Keratinocyte (primary cell): ENCODE measurements at regions not wholly inside any gene's neighbourhood (a gene's known extent, or its start where the extent isn't known, plus 50 kb on each side); places are given as distances from the start of the nearest gene placed in this dataset.

Experiments
- DNase-seq: peaks from one replicate; pipeline ENCODE4 v3.0.0-alpha.2; 2011; ENCODE audit warnings: low read depth, missing footprints, low spot score
- FAIRE-seq: peaks from 2 replicates; lab custom pipeline; 2011; peaks lifted over from hg19 to GRCh38; lab: Jason Lieb, UNC
- H2AFZ ChIP-seq: 2 replicates; pipeline ENCODE4 v1.6.0; 2012; ENCODE audit warnings: low read length, control low read depth, inconsistent platforms; ENCODE audit not compliant: control insufficient read depth
- H3K27ac ChIP-seq: 2 replicates; pipeline ENCODE4 v1.5.1; 2011; ENCODE audit warnings: low read length; ENCODE audit not compliant: control insufficient read depth, insufficient read depth
- H3K27me3 ChIP-seq: 3 replicates; pipeline ENCODE4 v1.6.0; 2011; ENCODE audit warnings: low read length; ENCODE audit not compliant: control insufficient read depth, insufficient read depth; ENCODE audit errors: extremely low read depth
- H3K36me3 ChIP-seq, 2 experiments: 2 replicates in 1 of 2; 3 replicates in 1 of 2; pipeline ENCODE4 v1.5.1; 2011; ENCODE audit warnings: low read length in 2 of 2, mild to moderate bottlenecking in 1 of 2; ENCODE audit not compliant: control insufficient read depth in 2 of 2, insufficient read depth in 2 of 2; ENCODE audit errors: extremely low read depth in 1 of 2
- H3K4me1 ChIP-seq: 3 replicates; pipeline ENCODE4 v1.5.1; 2011; ENCODE audit warnings: low read length; ENCODE audit not compliant: control insufficient read depth, insufficient read depth; ENCODE audit errors: extremely low read depth
- H3K4me2 ChIP-seq: 3 replicates; pipeline ENCODE4 v1.6.0; 2011; ENCODE audit warnings: low read depth, low read length; ENCODE audit not compliant: control insufficient read depth, insufficient read depth; ENCODE audit errors: extremely low read depth
- H3K4me3 ChIP-seq, 3 experiments: fragments of 200-600 bp in 1 of 3; sonication (generic) in 1 of 3; 2 replicates in 2 of 3; 3 replicates in 1 of 3; pipeline ENCODE4 v1.5.1; 2011 to 2016; ENCODE audit warnings: low read length in 3 of 3, mild to moderate bottlenecking in 3 of 3, control low read depth in 2 of 3, inconsistent platforms in 1 of 3, low read depth in 1 of 3, mixed read lengths in 1 of 3, mixed run types in 1 of 3, moderate library complexity in 1 of 3; ENCODE audit not compliant: control insufficient read depth in 2 of 3, insufficient read depth in 2 of 3; ENCODE audit errors: extremely low read depth in 1 of 3
- H3K79me2 ChIP-seq: 2 replicates; pipeline ENCODE4 v1.6.0; 2012; ENCODE audit warnings: low read length; ENCODE audit not compliant: control insufficient read depth, insufficient read depth
- H3K9ac ChIP-seq: 3 replicates; pipeline ENCODE4 v1.6.0; 2011; ENCODE audit warnings: low read length; ENCODE audit not compliant: control insufficient read depth, insufficient read depth; ENCODE audit errors: extremely low read depth
- H3K9me1 ChIP-seq: 3 replicates; pipeline ENCODE4 v1.6.0; 2011; ENCODE audit warnings: low read length; ENCODE audit not compliant: control insufficient read depth, insufficient read depth; ENCODE audit errors: extremely low read depth
- H3K9me3 ChIP-seq: 2 replicates; pipeline ENCODE4 v1.5.1; 2012; ENCODE audit warnings: low read depth, low read length; ENCODE audit not compliant: control insufficient read depth
- H4K20me1 ChIP-seq: 3 replicates; pipeline ENCODE4 v1.6.0; 2011; ENCODE audit warnings: low read length; ENCODE audit not compliant: control insufficient read depth, insufficient read depth; ENCODE audit errors: extremely low read depth
- EZH2 ChIP-seq: IDR thresholded peaks from one replicate; pipeline ENCODE4 v1.6.1; 2012; ENCODE audit warnings: inconsistent platforms, mild to moderate bottlenecking, low read length, moderate library complexity
- dilution Hi-C: fragments of 300-500 bp; cut with MboI; formaldehyde crosslinking; loops from one replicate; pipeline ENCODE4 v1.7.0; 2020; ENCODE audit warnings: low sequenced_read_pairs; ENCODE audit not compliant: extremely low pct_ligation_motif_present
- TF ChIP-seq, protein P1 (sequence below), 3 experiments: IDR thresholded peaks in 1 of 3; conservative IDR thresholded peaks in 1 of 3; optimal IDR thresholded peaks in 1 of 3; 2 replicates in 2 of 3; 3 replicates in 1 of 3; pipeline versions ENCODE3 to v1.5.1; 2011; ENCODE audit warnings: low read length in 3 of 3, mild to moderate bottlenecking in 3 of 3, moderate library complexity in 2 of 3, control low read depth in 1 of 3, inconsistent platforms in 1 of 3; ENCODE audit not compliant: insufficient read depth in 2 of 3; ENCODE audit errors: extremely low read depth in 1 of 3

DNA sequence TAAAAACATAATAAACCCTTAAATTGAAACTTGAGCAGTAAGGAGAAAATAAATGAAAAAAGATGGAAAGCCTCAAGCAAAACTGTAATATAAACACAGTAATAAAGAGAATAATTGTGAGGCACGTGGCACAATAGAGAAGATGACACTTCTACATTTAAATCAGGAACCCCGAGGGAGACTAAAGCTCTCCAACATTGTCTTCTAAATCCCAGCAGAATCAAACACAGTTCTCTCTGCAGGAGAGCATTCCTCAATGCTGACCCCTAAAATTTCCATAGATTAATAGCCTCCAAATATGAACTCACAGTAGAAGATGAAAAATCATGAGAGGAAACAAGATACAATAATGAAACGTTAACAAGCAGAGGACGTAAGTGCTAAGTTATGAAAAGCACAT, 721.2 kb upstream of the COX7C start:
- Histone ChIP-seq H3K27ac (no peak overlapping the region), H3K4me3 (no peak overlapping the region), H3K4me1 (no peaks in the 10 kb centered on the region), H3K36me3 (no peaks in the 10 kb centered on the region), H3K4me2 (no peak overlapping the region), H3K9ac (no peak overlapping the region), H3K79me2 (no peaks in the 10 kb centered on the region), H3K9me3 (no peaks in the 10 kb centered on the region), H4K20me1 (no peaks in the 10 kb centered on the region), H3K9me1 (no peaks in the 10 kb centered on the region), H3K27me3 (no peaks in the 10 kb centered on the region), H2AFZ (no peak overlapping the region)
- dilution Hi-C loops, result no loop called here
- no peak for FAIRE-seq
- no peak for TF ChIP-seq EZH2
- TF ChIP-seq, protein P1, sequence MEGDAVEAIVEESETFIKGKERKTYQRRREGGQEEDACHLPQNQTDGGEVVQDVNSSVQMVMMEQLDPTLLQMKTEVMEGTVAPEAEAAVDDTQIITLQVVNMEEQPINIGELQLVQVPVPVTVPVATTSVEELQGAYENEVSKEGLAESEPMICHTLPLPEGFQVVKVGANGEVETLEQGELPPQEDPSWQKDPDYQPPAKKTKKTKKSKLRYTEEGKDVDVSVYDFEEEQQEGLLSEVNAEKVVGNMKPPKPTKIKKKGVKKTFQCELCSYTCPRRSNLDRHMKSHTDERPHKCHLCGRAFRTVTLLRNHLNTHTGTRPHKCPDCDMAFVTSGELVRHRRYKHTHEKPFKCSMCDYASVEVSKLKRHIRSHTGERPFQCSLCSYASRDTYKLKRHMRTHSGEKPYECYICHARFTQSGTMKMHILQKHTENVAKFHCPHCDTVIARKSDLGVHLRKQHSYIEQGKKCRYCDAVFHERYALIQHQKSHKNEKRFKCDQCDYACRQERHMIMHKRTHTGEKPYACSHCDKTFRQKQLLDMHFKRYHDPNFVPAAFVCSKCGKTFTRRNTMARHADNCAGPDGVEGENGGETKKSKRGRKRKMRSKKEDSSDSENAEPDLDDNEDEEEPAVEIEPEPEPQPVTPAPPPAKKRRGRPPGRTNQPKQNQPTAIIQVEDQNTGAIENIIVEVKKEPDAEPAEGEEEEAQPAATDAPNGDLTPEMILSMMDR (optimal IDR thresholded peaks at IDR 0.05 in 1 of 3, IDR thresholded peaks at IDR 0.05 in 1 of 3, conservative IDR thresholded peaks at IDR 0.05 in 1 of 3; ENCODE audit: extremely low read depth in 1 of 3, insufficient read depth in 2 of 3, low read length in 3 of 3), result no peak
- DNase-seq, result no peak

DNA sequence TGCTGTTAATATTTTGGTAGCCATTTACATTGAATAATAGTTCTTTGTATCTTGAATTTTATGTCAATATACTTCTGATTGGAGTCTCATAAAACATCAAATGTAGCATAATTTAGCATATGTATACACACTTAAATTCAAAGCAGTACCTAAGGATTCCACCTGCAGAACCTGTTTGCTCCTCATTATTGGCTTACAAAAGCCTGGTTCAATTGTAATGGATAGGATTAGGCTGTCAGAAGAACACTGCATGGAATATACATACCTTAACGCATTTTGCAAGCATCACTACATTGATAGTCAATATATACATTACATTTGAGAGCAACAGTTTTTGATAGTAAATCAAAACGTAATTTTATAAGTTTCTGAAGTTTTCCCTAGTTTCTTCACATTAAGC, 711.3 kb upstream of the COX7C start:
- no peak overlapping the region for H3K27ac ChIP-seq
- H3K79me2 ChIP-seq, result no peaks in the 10 kb centered on the region
- no peaks in the 10 kb centered on the region for H3K27me3 ChIP-seq
- H3K4me2 ChIP-seq, result no peak overlapping the region
- dilution Hi-C loops, result no loop called here
- no peak overlapping the region for H3K9ac ChIP-seq
- no peaks in the 10 kb centered on the region for H3K9me1 ChIP-seq
- no peak overlapping the region for H3K4me3 ChIP-seq
- H3K4me1 ChIP-seq, result no peaks in the 10 kb centered on the region
- H4K20me1 ChIP-seq, result no peaks in the 10 kb centered on the region
- H2AFZ ChIP-seq, result no peak overlapping the region
- no peaks in the 10 kb centered on the region for H3K9me3 ChIP-seq
- no peaks in the 10 kb centered on the region for H3K36me3 ChIP-seq
- FAIRE-seq (no peak), DNase-seq (no peak)
- TF ChIP-seq, protein P1 (optimal IDR thresholded peaks at IDR 0.05 in 1 of 3, IDR thresholded peaks at IDR 0.05 in 1 of 3, conservative IDR thresholded peaks at IDR 0.05 in 1 of 3; ENCODE audit: extremely low read depth in 1 of 3, insufficient read depth in 2 of 3, low read length in 3 of 3), result no peak
- no peak for TF ChIP-seq EZH2
